Kidney (tissue), 13 donors: ENCODE measurements at regions not wholly inside any gene's neighbourhood (a gene's known extent, or its start where the extent isn't known, plus 50 kb on each side); places are given as distances from the start of the nearest gene placed in this dataset.

Experiments
- DNase-seq, 5 donors: peaks; one replicate each; pipeline ENCODE4 v3.0.0-alpha.2; 2013 to 2020
- FAIRE-seq: peaks from 2 replicates; lab custom pipeline; 2012; peaks lifted over from hg19 to GRCh38; lab: Jason Lieb, UNC
- H3K27ac ChIP-seq, 2 donors: one replicate each; pipeline ENCODE4 v1.7.0; 2013; ENCODE audit warnings: low read depth in 2 of 2, low read length in 2 of 2, inconsistent platforms in 1 of 2
- H3K27me3 ChIP-seq: one replicate; pipeline ENCODE4 v1.7.1; 2013; ENCODE audit warnings: low read length, inconsistent platforms; ENCODE audit not compliant: control insufficient read depth, insufficient read depth
- H3K36me3 ChIP-seq, 3 donors: one replicate each; pipeline versions ENCODE4 v1.7.0 to v1.7.1; 2013; ENCODE audit warnings: low read length in 3 of 3, control low read depth in 1 of 3, inconsistent platforms in 1 of 3; ENCODE audit not compliant: insufficient read depth in 3 of 3, control insufficient read depth in 2 of 3
- H3K4me1 ChIP-seq, 3 donors: one replicate each; pipeline versions ENCODE4 v1.7.0 to v1.7.1; 2013; ENCODE audit warnings: low read length in 3 of 3, inconsistent platforms in 1 of 3, low read depth in 1 of 3; ENCODE audit not compliant: control insufficient read depth in 2 of 3, insufficient read depth in 2 of 3
- H3K4me3 ChIP-seq, 3 donors: one replicate each; pipeline versions ENCODE4 v1.7.0 to v1.8.1; 2013; ENCODE audit warnings: low read length in 3 of 3, control low read depth in 1 of 3, inconsistent platforms in 1 of 3
- H3K9ac ChIP-seq, 3 donors: one replicate each; pipeline versions ENCODE4 v1.7.0 to v1.7.1; 2013; ENCODE audit warnings: low read length in 3 of 3, control low read depth in 1 of 3, inconsistent platforms in 1 of 3
- H3K9me3 ChIP-seq, 3 donors: one replicate each; pipeline versions ENCODE4 v1.7.0 to v1.7.1; 2013; ENCODE audit warnings: low read length in 3 of 3, control low read depth in 1 of 3, inconsistent platforms in 1 of 3; ENCODE audit not compliant: control insufficient read depth in 2 of 3, insufficient read depth in 1 of 3
- CTCF ChIP-seq: IDR thresholded peaks from 3 replicates; pipeline ENCODE4 v1.5.1; 2012; ENCODE audit warnings: mild to moderate bottlenecking, moderate library complexity, borderline replicate concordance; ENCODE audit not compliant: insufficient read depth; ENCODE audit errors: extremely low read depth
- intact Hi-C: fragments of 100-400 bp; cut with DNase I; formaldehyde crosslinking; loops from one replicate; pipeline ENCODE4 v1.11.1; 2022
- donor health status: control.
- donor health status: control.
- donor health status: control.
- donor health status: control.
- donor health status: control.
- donor health status: DM: yes; HTN: yes; CAD: no.
- donor health status: Normal renal cell carcinoma (clear cell type).

- Histone ChIP-seq H3K4me3 (no peak overlapping the region), H3K9ac (no peak overlapping the region), H3K9me3 (no peaks in the 10 kb centered on the region), H3K27ac (no peak overlapping the region), H3K4me1 (peaks cover 0 to 9% (median 1%) of the 10 kb centered on the region in 3 donors), H3K27me3 (no peaks in the 10 kb centered on the region), H3K36me3 (no peaks in the 10 kb centered on the region)
- TF ChIP-seq CTCF, result no peak
- FAIRE-seq (no peak), DNase-seq (no peak)
- intact Hi-C loops, result no loop called here
These were observed 583.2 kb upstream of the ID2 start for GRCh38 chr2:8098476-8099266.

- FAIRE-seq, result no peak
- no peaks in the 10 kb centered on the region for H3K36me3 ChIP-seq
- H3K9ac ChIP-seq, result no peak overlapping the region
- DNase-seq, result no peak
- peaks cover 3 to 13% (median 4%) of the 10 kb centered on the region in 3 donors for H3K4me1 ChIP-seq
- no peaks in the 10 kb centered on the region for H3K27me3 ChIP-seq
- TF ChIP-seq CTCF, result no peak
- no peaks in the 10 kb centered on the region for H3K9me3 ChIP-seq
- H3K27ac ChIP-seq, result no peak overlapping the region
- intact Hi-C loops, result no loop called here
- H3K4me3 ChIP-seq, result no peak overlapping the region
These were observed 582.6 kb upstream of the ID2 start for GRCh38 chr2:8099267-8099582.

GRCh38 chr2:8101614-8102277 is 580.1 kb upstream of the ID2 start:
- Histone ChIP-seq H3K4me1 (peaks cover 3 to 13% (median 4%) of the 10 kb centered on the region in 3 donors), H3K27ac (no peak overlapping the region), H3K9ac (no peak overlapping the region), H3K4me3 (no peak overlapping the region), H3K9me3 (no peaks in the 10 kb centered on the region), H3K36me3 (no peaks in the 10 kb centered on the region), H3K27me3 (no peaks in the 10 kb centered on the region)
- intact Hi-C loops, result no loop called here
- TF ChIP-seq CTCF, result no peak
- FAIRE-seq (no peak), DNase-seq (no peak)
